ENCODE measurements at regions not wholly inside any gene's neighbourhood (a gene's known extent, or its start where the extent isn't known, plus 50 kb on each side); places are given as distances from the start of the nearest gene placed in this dataset.

DNA sequence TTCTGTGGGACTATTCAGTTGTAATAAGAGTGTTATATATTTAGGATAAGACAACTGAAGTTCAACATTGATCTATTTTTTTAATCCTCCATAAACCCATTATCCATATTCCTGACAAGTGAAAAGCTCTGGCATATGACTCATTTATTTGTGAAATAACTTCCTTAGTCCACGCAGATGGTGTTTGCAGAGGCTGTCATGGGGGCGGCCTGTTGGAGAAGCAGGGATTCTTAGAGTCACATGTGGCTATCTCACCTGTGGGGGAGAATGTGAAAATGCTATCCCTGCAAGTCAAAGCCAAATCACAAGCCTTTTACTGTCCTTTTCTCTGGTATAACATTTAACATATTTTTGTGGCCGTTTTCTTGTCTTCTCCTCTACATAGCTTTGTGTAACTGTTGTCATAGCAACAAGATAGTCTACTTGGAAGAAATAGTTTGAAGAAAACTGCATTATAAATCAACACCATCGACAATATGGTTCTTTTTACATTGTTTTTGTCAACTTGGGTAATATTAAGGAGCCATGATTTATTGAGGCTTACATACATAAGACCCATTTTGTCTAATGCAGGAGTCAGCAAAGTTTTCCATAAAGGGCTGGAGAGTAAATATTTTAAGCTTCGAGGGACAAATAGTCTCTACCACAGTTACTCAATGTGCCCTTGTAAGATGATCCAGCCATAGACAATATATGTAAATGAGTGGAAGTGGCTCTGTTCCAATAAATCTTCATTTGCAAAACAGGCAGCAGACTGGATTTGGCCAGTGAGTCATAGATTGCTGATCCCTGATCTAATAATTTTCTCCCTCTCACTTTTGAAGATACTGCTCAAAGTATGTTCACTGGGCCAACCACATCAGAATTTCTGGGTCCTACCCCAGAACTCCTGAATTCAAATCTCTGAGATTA is 395.0 kb downstream of the DTHD1 start:
- TF ChIP-seq, protein P1, sequence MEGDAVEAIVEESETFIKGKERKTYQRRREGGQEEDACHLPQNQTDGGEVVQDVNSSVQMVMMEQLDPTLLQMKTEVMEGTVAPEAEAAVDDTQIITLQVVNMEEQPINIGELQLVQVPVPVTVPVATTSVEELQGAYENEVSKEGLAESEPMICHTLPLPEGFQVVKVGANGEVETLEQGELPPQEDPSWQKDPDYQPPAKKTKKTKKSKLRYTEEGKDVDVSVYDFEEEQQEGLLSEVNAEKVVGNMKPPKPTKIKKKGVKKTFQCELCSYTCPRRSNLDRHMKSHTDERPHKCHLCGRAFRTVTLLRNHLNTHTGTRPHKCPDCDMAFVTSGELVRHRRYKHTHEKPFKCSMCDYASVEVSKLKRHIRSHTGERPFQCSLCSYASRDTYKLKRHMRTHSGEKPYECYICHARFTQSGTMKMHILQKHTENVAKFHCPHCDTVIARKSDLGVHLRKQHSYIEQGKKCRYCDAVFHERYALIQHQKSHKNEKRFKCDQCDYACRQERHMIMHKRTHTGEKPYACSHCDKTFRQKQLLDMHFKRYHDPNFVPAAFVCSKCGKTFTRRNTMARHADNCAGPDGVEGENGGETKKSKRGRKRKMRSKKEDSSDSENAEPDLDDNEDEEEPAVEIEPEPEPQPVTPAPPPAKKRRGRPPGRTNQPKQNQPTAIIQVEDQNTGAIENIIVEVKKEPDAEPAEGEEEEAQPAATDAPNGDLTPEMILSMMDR (IDR thresholded peaks at IDR 0.05; ENCODE audit: low read depth, low read length): no peak
- peak in 1 of 2 donors; percentile 8 for DNase-seq (ENCODE audit: low read depth in 2 of 2)
- H3K4me3 ChIP-seq (replicated peaks in 1 of 2; ENCODE audit: low read depth in 2 of 2, low read length in 2 of 2): no peak overlapping the region

DNA sequence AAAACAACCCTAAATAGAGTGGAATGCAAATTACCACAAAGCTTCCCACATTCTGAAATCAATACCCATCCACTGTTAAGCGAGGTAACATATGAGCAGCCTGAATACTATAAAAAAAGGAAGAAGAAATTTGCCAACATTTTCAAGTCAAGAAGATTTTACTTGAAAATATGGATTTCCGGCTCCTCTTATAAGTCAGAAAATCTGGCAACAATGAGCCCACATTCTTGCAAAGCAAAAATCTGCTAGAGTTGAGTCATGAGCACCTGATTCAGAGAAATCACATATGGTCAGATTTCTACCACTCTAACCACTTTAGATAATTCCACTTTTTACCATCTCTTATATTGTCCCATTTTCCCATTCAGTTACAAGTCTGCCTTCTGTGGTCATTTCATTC is 395.7 kb downstream of the DTHD1 start:
- no peak overlapping the region for H3K4me3 ChIP-seq (replicated peaks in 1 of 2; ENCODE audit: low read depth in 2 of 2, low read length in 2 of 2)
- TF ChIP-seq, protein P1 (IDR thresholded peaks at IDR 0.05; ENCODE audit: low read depth, low read length): no peak
- peak; percentile 2 to 9 for DNase-seq (ENCODE audit: low read depth in 2 of 2)

DNA sequence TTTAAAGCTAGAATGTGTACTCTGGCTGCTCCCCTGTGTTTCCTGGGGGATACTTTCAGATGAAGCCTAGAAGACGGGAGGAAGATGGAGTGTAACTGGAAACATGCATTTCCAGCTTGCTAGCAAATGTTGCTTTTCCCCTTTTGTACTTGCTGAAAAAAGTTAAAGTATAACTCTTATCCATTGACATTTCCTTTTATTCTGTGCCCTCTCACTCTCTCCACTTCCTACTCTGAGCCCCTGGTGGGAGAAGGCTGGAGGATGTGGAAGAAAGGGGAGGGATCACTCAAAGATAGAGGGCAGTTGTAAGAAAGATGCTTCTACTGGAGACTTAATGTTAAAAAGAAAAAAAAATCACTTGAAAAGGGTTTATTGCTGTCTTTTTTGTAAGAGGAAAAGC is 396.5 kb downstream of the DTHD1 start:
- no peak overlapping the region for H3K4me3 ChIP-seq (replicated peaks in 1 of 2; ENCODE audit: low read depth in 2 of 2, low read length in 2 of 2)
- no peak for DNase-seq (ENCODE audit: low read depth in 2 of 2)
- TF ChIP-seq, protein P1 (IDR thresholded peaks at IDR 0.05; ENCODE audit: low read depth, low read length): no peak

DNA sequence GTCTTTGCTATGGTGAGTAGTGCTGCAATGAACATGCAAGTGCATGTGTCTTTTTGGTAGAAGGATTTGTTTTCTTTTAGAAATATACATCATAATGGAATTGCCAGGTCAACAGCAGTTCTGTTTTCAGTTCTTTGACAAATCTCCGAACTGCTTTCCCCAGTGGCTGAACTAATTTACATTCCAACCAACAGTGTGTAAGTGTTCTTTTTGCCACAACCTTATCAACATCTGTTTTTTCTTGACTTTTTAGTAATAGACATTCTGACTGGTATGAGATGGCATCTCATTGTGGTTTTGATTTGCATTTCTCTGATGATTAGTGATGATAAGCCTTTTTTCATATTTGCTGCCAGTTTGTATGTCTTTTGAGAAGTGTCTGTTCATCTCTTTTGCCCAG is 406.3 kb downstream of the DTHD1 start:
- DNase-seq (ENCODE audit: low read depth in 2 of 2): no peak
- TF ChIP-seq, protein P1 (IDR thresholded peaks at IDR 0.05; ENCODE audit: low read depth, low read length): no peak
- no peak overlapping the region for H3K4me3 ChIP-seq (replicated peaks in 1 of 2; ENCODE audit: low read depth in 2 of 2, low read length in 2 of 2)

DNA sequence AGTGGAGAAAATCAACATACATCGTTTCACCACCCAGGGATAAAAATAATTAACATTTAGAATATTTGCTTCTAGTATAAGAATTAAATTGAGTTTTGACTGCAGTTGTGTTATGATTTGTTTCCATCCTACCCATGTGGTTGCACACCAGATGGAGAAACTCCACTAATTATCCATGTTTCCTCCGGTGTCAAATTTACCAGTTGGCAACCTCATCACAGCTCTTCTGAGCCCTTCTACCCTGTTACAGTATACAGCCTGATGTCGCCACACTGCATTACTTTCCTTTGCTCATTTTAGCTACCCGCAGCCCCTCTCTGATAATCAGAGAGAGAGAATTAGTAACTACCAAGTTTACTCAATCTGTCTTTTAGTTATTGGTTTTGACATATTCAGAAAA is 411.2 kb downstream of the DTHD1 start:
- H3K4me3 ChIP-seq (replicated peaks in 1 of 2; ENCODE audit: low read depth in 2 of 2, low read length in 2 of 2): no peak overlapping the region
- TF ChIP-seq, protein P1 (IDR thresholded peaks at IDR 0.05; ENCODE audit: low read depth, low read length): no peak
- no peak for DNase-seq (ENCODE audit: low read depth in 2 of 2)

DNA sequence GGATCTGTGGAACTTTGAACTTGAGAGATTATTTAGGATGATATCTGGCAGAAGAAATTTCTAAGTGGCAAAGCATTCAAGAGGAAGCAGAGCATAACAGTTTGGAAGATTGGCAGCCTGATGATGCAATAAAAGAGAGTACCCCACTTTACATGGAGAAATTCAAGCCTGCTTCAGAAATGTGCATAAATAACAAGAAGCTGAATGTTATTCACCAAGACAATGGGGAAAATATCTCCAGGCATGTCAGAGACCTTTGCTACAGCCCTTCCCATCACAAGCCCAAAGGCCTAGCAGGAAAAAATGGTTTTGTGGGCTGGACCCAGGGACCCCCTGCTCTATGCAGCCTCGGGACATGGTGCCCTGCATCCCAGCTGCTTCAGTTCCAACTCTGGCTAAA is 420.8 kb downstream of the DTHD1 start:
- no peak overlapping the region for H3K4me3 ChIP-seq (replicated peaks in 1 of 2; ENCODE audit: low read depth in 2 of 2, low read length in 2 of 2)
- no peak for DNase-seq (ENCODE audit: low read depth in 2 of 2)
- TF ChIP-seq, protein P1 (IDR thresholded peaks at IDR 0.05; ENCODE audit: low read depth, low read length): no peak
